ENCODE measurements at regions not wholly inside any gene's neighbourhood (a gene's known extent, or its start where the extent isn't known, plus 50 kb on each side); places are given as distances from the start of the nearest gene placed in this dataset.
"Not testable (repeated sequence)": the region's sequence is repeated elsewhere in the genome, so short reads cannot be mapped to it uniquely, and the experiment has no call there.

- TF ChIP-seq CTCF (IDR thresholded peaks at IDR 0.05; ENCODE audit: low read depth, low read length, missing control alignments): no peak
- H3K27ac ChIP-seq: no peak overlapping the region
- in situ Hi-C loops (cut with HindIII; ENCODE audit: low pct_ligation_motif_present, low sequenced_read_pairs): no loop called here
- no peak overlapping the region for H3K4me3 ChIP-seq (ENCODE audit: low read depth, low read length)
- H3K27me3 ChIP-seq (replicated peaks): no peaks in the 10 kb centered on the region
- no peaks in the 10 kb centered on the region for H3K36me3 ChIP-seq (replicated peaks)
- no peak for DNase-seq
These were observed 118.7 kb upstream of the LRRTM4 start for GRCh38 chr2:77640924-77641323.

- H3K4me3 ChIP-seq (ENCODE audit: low read depth, low read length): no peak overlapping the region
- no peaks in the 10 kb centered on the region for H3K36me3 ChIP-seq (replicated peaks)
- no peaks in the 10 kb centered on the region for H3K27me3 ChIP-seq (replicated peaks)
- TF ChIP-seq CTCF (IDR thresholded peaks at IDR 0.05; ENCODE audit: low read depth, low read length, missing control alignments): no peak
- no peak overlapping the region for H3K27ac ChIP-seq
- in situ Hi-C loops (cut with HindIII; ENCODE audit: low pct_ligation_motif_present, low sequenced_read_pairs): no loop called here
- no peak for DNase-seq
These were observed 120.2 kb upstream of the LRRTM4 start for GRCh38 chr2:77642339-77642738.

- TF ChIP-seq CTCF (IDR thresholded peaks at IDR 0.05; ENCODE audit: low read depth, low read length, missing control alignments): no peak
- H3K4me3 ChIP-seq (ENCODE audit: low read depth, low read length): no peak overlapping the region
These were observed 127.7 kb upstream of the LRRTM4 start for GRCh38 chr2:77649856-77650255.

GRCh38 chr2:77652499-77652898 is 130.3 kb upstream of the LRRTM4 start:
- no peak overlapping the region for H3K4me3 ChIP-seq (ENCODE audit: low read depth, low read length)
- in situ Hi-C loops (cut with HindIII; ENCODE audit: low pct_ligation_motif_present, low sequenced_read_pairs): no loop called here
- DNase-seq: no peak
- H3K27me3 ChIP-seq (replicated peaks): no peaks in the 10 kb centered on the region
- no peak overlapping the region for H3K27ac ChIP-seq
- no peak for TF ChIP-seq CTCF (IDR thresholded peaks at IDR 0.05; ENCODE audit: low read depth, low read length, missing control alignments)
- H3K36me3 ChIP-seq (replicated peaks): no peaks in the 10 kb centered on the region

More at GRCh38 chr2:77649856-77650255, 127.7 kb upstream of the LRRTM4 start:
- DNase-seq: no peak
- no peak overlapping the region for H3K27ac ChIP-seq
- in situ Hi-C loops (cut with HindIII; ENCODE audit: low pct_ligation_motif_present, low sequenced_read_pairs): no loop called here
- no peaks in the 10 kb centered on the region for H3K36me3 ChIP-seq (replicated peaks)
- no peaks in the 10 kb centered on the region for H3K27me3 ChIP-seq (replicated peaks)

- no peak for TF ChIP-seq CTCF (IDR thresholded peaks at IDR 0.05; ENCODE audit: low read depth, low read length, missing control alignments)
- in situ Hi-C loops (cut with HindIII; ENCODE audit: low pct_ligation_motif_present, low sequenced_read_pairs): no loop called here
- Histone ChIP-seq H3K4me3 (ENCODE audit: low read depth, low read length) (no peak overlapping the region), H3K27ac (no peak overlapping the region), H3K27me3 (replicated peaks) (no peaks in the 10 kb centered on the region), H3K36me3 (replicated peaks) (no peaks in the 10 kb centered on the region)
- no peak for DNase-seq
These were observed 142.3 kb upstream of the LRRTM4 start for GRCh38 chr2:77664491-77664890.

GRCh38 chr2:77666251-77666980 is 144.2 kb upstream of the LRRTM4 start:
- H3K36me3 ChIP-seq (replicated peaks): no peaks in the 10 kb centered on the region
- DNase-seq: no peak
- no peaks in the 10 kb centered on the region for H3K27me3 ChIP-seq (replicated peaks)
- no peak overlapping the region for H3K4me3 ChIP-seq (ENCODE audit: low read depth, low read length)
- no peak overlapping the region for H3K27ac ChIP-seq
- in situ Hi-C loops (cut with HindIII; ENCODE audit: low pct_ligation_motif_present, low sequenced_read_pairs): no loop called here
- no peak for TF ChIP-seq CTCF (IDR thresholded peaks at IDR 0.05; ENCODE audit: low read depth, low read length, missing control alignments)

GRCh38 chr2:77684543-77685319 is 162.6 kb upstream of the LRRTM4 start:
- DNase-seq; in situ Hi-C loops (cut with HindIII; ENCODE audit: low pct_ligation_motif_present, low sequenced_read_pairs); H3K27ac ChIP-seq: not testable (repeated sequence)

More at GRCh38 chr2:77684543-77685319, 162.6 kb upstream of the LRRTM4 start:
- not testable (repeated sequence) for H3K4me3 ChIP-seq (ENCODE audit: low read depth, low read length); H3K36me3 ChIP-seq (replicated peaks); H3K27me3 ChIP-seq (replicated peaks)

All from brain microvascular endothelial cell (primary cell).